ENCODE measurements at regions not wholly inside any gene's neighbourhood (a gene's known extent, or its start where the extent isn't known, plus 50 kb on each side); places are given as distances from the start of the nearest gene placed in this dataset.

- no peak for TF ChIP-seq CTCF (IDR thresholded peaks at IDR 0.05; ENCODE audit: insufficient read depth, low read length)
- DNase-seq (ENCODE audit: low read depth): no peak
- H3K4me3 ChIP-seq (ENCODE audit: low read depth, low read length): no peak overlapping the region
Observed at GRCh38 chr2:144240656-144241339, 279.1 kb downstream of the ZEB2 start.

GRCh38 chr2:144239726-144240125 lies 280.2 kb downstream of the ZEB2 start:
- TF ChIP-seq CTCF (IDR thresholded peaks at IDR 0.05; ENCODE audit: insufficient read depth, low read length): no peak
- H3K4me3 ChIP-seq (ENCODE audit: low read depth, low read length): no peak overlapping the region
- no peak for DNase-seq (ENCODE audit: low read depth)

- DNase-seq (ENCODE audit: low read depth): no peak
- no peak for TF ChIP-seq CTCF (IDR thresholded peaks at IDR 0.05; ENCODE audit: insufficient read depth, low read length)
- no peak overlapping the region for H3K4me3 ChIP-seq (ENCODE audit: low read depth, low read length)
Observed at GRCh38 chr2:144239306-144239705, 280.6 kb downstream of the ZEB2 start.

GRCh38 chr2:144237830-144238627 lies 281.9 kb downstream of the ZEB2 start:
- no peak for TF ChIP-seq CTCF (IDR thresholded peaks at IDR 0.05; ENCODE audit: insufficient read depth, low read length)
- no peak for DNase-seq (ENCODE audit: low read depth)
- no peak overlapping the region for H3K4me3 ChIP-seq (ENCODE audit: low read depth, low read length)

GRCh38 chr2:144237108-144237507 lies 282.8 kb downstream of the ZEB2 start:
- no peak overlapping the region for H3K4me3 ChIP-seq (ENCODE audit: low read depth, low read length)
- DNase-seq (ENCODE audit: low read depth): no peak
- TF ChIP-seq CTCF (IDR thresholded peaks at IDR 0.05; ENCODE audit: insufficient read depth, low read length): no peak

GRCh38 chr2:144235050-144235449 lies 284.9 kb downstream of the ZEB2 start:
- no peak for DNase-seq (ENCODE audit: low read depth)
- TF ChIP-seq CTCF (IDR thresholded peaks at IDR 0.05; ENCODE audit: insufficient read depth, low read length): no peak
- H3K4me3 ChIP-seq (ENCODE audit: low read depth, low read length): no peak overlapping the region
